ENCODE measurements at regions not wholly inside any gene's neighbourhood (a gene's known extent, or its start where the extent isn't known, plus 50 kb on each side); places are given as distances from the start of the nearest gene placed in this dataset.

- Mint-ChIP-seq H3K36me3 (ENCODE audit: insufficient read depth in 1 of 3, low read depth in 3 of 3) (peaks cover 18 to 28% (median 26%) of the 10 kb centered on the region in 3 experiments), H3K27ac (no peak overlapping the region), H3K27me3 (ENCODE audit: low read depth) (no peaks in the 10 kb centered on the region)
These were observed 90.5 kb upstream of the TOMM7 start for GRCh38 chr7:22913158-22913557.

More at GRCh38 chr7:22913158-22913557, 90.5 kb upstream of the TOMM7 start:
- H3K27me3 ChIP-seq (ENCODE audit: insufficient read depth, low read length): no peaks in the 10 kb centered on the region
- no peak overlapping the region for H2BK5ac ChIP-seq (ENCODE audit: insufficient read length, low read length)
- H2BK12ac ChIP-seq (ENCODE audit: insufficient read length, low read depth, low read length): no peak overlapping the region
- H3K27ac ChIP-seq (ENCODE audit: insufficient read length, low read depth, low read length): no peak overlapping the region
- H2BK20ac ChIP-seq (ENCODE audit: low read depth, low read length, poor library complexity, severe bottlenecking): no peak overlapping the region
- H3K14ac ChIP-seq (ENCODE audit: insufficient read depth, low read length): no peak overlapping the region
- H3K79me2 ChIP-seq (ENCODE audit: insufficient read depth, low read length): no peaks in the 10 kb centered on the region
- no peak overlapping the region for H4K91ac ChIP-seq (ENCODE audit: insufficient read length, low read depth, low read length)
- H2BK120ac ChIP-seq (ENCODE audit: low read depth, low read length, poor library complexity, severe bottlenecking): no peak overlapping the region
- H3T11ph ChIP-seq (ENCODE audit: low read length): no peak overlapping the region
- H3K23ac ChIP-seq (ENCODE audit: insufficient read length, low read depth, low read length): no peak overlapping the region
- no peak overlapping the region for H2AK5ac ChIP-seq (ENCODE audit: insufficient read length, low read length)
- DNase-seq: no peak
- WGBS (ENCODE audit: extremely low coverage, insufficient read length, low lambda C conversion rate): no CpG with 5 or more reads among the region's 4 CpGs
- H3K23me2 ChIP-seq (ENCODE audit: insufficient read length, low read depth, low read length, poor library complexity, severe bottlenecking): no peaks in the 10 kb centered on the region
- no peak overlapping the region for H2AFZ ChIP-seq (ENCODE audit: low read length)
- H2BK15ac ChIP-seq (ENCODE audit: low read depth, low read length): no peak overlapping the region
- no peak overlapping the region for H4K8ac ChIP-seq (replicated peaks; ENCODE audit: insufficient read length, low read depth, low read length)
- H3K4ac ChIP-seq (ENCODE audit: low read depth, low read length): no peak overlapping the region
- H3K9me3 ChIP-seq (ENCODE audit: control insufficient read depth, low read depth, low read length): no peaks in the 10 kb centered on the region
- H4K20me1 ChIP-seq (ENCODE audit: control insufficient read depth, insufficient read depth, insufficient read length): no peaks in the 10 kb centered on the region
- peaks cover 3 to 23% of the 10 kb centered on the region in 2 experiments; a peak in 4 of 5 replicates for H3K9me3 Mint-ChIP-seq
- H3K56ac ChIP-seq (ENCODE audit: insufficient read length, low read depth, low read length): no peak overlapping the region
- no peak overlapping the region for H3K18ac ChIP-seq (ENCODE audit: insufficient read length, low read depth, low read length)
- no peak overlapping the region for H4K5ac ChIP-seq (ENCODE audit: insufficient read length, low read depth, low read length)
- H3K79me1 ChIP-seq (ENCODE audit: insufficient read depth, low read depth, low read length, poor library complexity, severe bottlenecking): no peaks in the 10 kb centered on the region
- no peak overlapping the region for H3K4me2 ChIP-seq (ENCODE audit: insufficient read depth, insufficient read length, low read length)
- no peak overlapping the region for H3K4me3 Mint-ChIP-seq
- no peak for TF ChIP-seq CTCF (conservative IDR thresholded peaks at IDR 0.05)
- no peaks in the 10 kb centered on the region for H3K4me1 ChIP-seq (ENCODE audit: insufficient read depth, low read length)
- H3K9ac ChIP-seq (ENCODE audit: extremely low read depth, insufficient read length, low read length): no peak overlapping the region
- H3K4me1 Mint-ChIP-seq: peaks cover 7 to 9% of the 10 kb centered on the region in 2 experiments
